GM19452 (cell line): ENCODE measurements at regions not wholly inside any gene's neighbourhood (a gene's known extent, or its start where the extent isn't known, plus 50 kb on each side); places are given as distances from the start of the nearest gene placed in this dataset.

ENCODE experiments used
- ATAC-seq: cut with Tn5 transposase; IDR thresholded peaks from one replicate; pipeline ENCODE4 v1.9.1; 2021; ENCODE audit not compliant: unreplicated experiment

- ATAC-seq: no peak
Measured at GRCh38 chr5:53825016-53825415, 264.6 kb downstream of the NDUFS4 start.

GRCh38 chr5:53825926-53826325 is 265.5 kb downstream of the NDUFS4 start:
- ATAC-seq: no peak

DNA sequence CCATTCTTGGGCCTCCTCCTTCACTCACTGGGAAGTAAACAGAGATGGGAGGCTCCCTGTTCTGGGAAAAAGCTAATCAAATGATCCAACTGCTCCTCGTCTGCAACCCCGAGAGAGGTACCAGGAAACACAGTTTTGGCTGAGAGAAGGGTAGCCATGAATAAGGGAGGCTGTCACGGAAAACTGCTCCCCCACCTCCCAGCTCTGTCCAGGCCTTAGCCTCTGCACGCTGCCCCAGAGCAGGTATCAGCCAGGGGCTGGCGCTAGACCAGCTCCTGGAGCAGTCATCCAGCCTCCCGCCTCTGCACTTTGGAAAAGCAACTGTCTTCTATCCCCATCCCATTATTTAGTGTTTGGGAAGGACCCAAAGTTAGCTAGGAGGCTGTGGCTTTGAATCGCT is 266.1 kb downstream of the NDUFS4 start:
- ATAC-seq: no peak

DNA sequence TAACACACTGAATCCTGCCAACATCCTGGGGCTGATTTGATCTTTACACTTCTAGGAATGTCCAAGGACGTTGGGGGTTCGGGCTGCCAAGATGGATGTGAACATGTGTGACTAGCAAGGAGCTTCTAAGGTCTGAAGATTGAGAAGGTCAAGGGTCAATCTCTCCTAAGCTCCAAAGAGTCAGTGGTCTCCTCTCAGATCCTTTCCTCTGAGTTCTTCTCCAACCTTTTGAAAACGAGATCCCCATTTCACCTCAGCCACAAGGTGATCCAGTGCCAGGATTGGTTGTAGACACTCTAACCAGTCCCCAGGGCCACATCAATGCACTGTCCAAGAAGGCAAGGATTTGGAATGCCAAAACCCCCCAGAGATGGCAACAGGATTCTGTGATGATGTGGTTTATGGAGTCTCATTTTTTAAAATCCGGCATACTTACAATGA is 266.8 kb downstream of the NDUFS4 start:
- no peak for ATAC-seq

DNA sequence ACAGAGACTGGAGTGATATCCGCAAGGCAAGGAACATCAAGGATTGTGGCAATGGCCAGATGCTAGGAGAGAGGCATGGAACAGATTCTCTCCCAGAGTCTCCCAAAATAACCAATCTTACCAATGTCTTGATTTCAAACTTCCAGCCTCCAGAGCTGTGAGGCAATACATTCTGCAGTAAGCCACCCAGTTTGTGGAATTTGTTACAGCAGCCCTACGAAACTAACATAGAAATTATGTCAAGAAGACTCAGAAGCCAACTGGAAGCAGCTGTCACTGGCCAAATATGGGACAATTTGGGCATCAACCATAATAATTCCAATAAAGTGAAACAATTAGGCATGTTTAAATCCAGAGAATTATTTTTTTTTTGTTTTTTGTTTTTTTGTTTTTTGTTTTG is 271.1 kb downstream of the NDUFS4 start:
- ATAC-seq: no peak
